ENCODE measurements at regions not wholly inside any gene's neighbourhood (a gene's known extent, or its start where the extent isn't known, plus 50 kb on each side); places are given as distances from the start of the nearest gene placed in this dataset.

DNA sequence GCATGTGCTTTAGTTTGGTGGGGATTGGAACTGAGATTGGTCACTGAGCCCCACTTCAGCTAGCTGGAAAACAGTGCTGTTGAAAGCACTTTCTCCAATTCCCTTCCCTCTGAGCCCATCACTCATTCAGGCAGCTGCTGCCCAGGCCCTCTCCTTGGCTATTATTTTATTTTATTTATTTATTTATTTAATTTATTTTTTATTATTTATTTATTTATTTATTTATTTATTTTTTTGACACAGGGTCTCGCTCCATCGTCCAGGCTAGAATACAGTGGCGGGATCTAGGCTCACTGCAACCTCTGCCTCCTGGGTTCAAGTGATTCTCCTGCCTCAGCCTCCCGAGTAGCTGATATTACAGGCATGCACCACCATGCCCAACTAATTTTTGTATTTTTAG, 51.8 kb upstream of the RBPJ start:
- in situ Hi-C loops (cut with HindIII; ENCODE audit: low sequenced_read_pairs), result no loop called here

All from DLD1 (cell line).